ENCODE measurements at regions not wholly inside any gene's neighbourhood (a gene's known extent, or its start where the extent isn't known, plus 50 kb on each side); places are given as distances from the start of the nearest gene placed in this dataset.

- intact Hi-C loops (cut with micrococcal nuclease): no loop called here
- Histone ChIP-seq H3K4me3 (no peak overlapping the region), H3K36me3 (no peaks in the 10 kb centered on the region), H3K4me1 (peaks cover 14% of the 10 kb centered on the region), H3K27ac (replicated peaks) (no peak overlapping the region), H3K9me3 (replicated peaks) (no peaks in the 10 kb centered on the region), H3K27me3 (ENCODE audit: low read depth) (peaks cover 8% of the 10 kb centered on the region)
- DNase-seq: no peak
- TF ChIP-seq CTCF (IDR thresholded peaks at IDR 0.05; ENCODE audit: borderline replicate concordance): no peak
Observed at GRCh38 chr17:31674717-31675349, 184.2 kb downstream of the COPRS start.

GRCh38 chr17:31674305-31674704 is 184.7 kb downstream of the COPRS start:
- peaks cover 8% of the 10 kb centered on the region for H3K27me3 ChIP-seq (ENCODE audit: low read depth)
- no peak overlapping the region for H3K4me3 ChIP-seq
- DNase-seq: no peak
- no peaks in the 10 kb centered on the region for H3K9me3 ChIP-seq (replicated peaks)
- H3K36me3 ChIP-seq: no peaks in the 10 kb centered on the region
- no peak overlapping the region for H3K27ac ChIP-seq (replicated peaks)
- intact Hi-C loops (cut with micrococcal nuclease): no loop called here
- no peak for TF ChIP-seq CTCF (IDR thresholded peaks at IDR 0.05; ENCODE audit: borderline replicate concordance)
- H3K4me1 ChIP-seq: peaks cover 14% of the 10 kb centered on the region

GRCh38 chr17:31673076-31673475 is 186.0 kb downstream of the COPRS start:
- intact Hi-C loops (cut with micrococcal nuclease): no loop called here
- peaks cover 3% of the 10 kb centered on the region for H3K4me1 ChIP-seq
- no peak overlapping the region for H3K27ac ChIP-seq (replicated peaks)
- peaks cover 8% of the 10 kb centered on the region for H3K27me3 ChIP-seq (ENCODE audit: low read depth)
- no peaks in the 10 kb centered on the region for H3K36me3 ChIP-seq
- no peaks in the 10 kb centered on the region for H3K9me3 ChIP-seq (replicated peaks)
- H3K4me3 ChIP-seq: no peak overlapping the region
- TF ChIP-seq CTCF (IDR thresholded peaks at IDR 0.05; ENCODE audit: borderline replicate concordance): no peak
- no peak for DNase-seq

GRCh38 chr17:31672161-31672819 is 186.8 kb downstream of the COPRS start:
- Histone ChIP-seq H3K4me1 (no peaks in the 10 kb centered on the region), H3K27me3 (ENCODE audit: low read depth) (peaks cover 8% of the 10 kb centered on the region), H3K4me3 (no peak overlapping the region), H3K27ac (replicated peaks) (no peak overlapping the region), H3K9me3 (replicated peaks) (no peaks in the 10 kb centered on the region), H3K36me3 (no peaks in the 10 kb centered on the region)
- no peak for DNase-seq
- no peak for TF ChIP-seq CTCF (IDR thresholded peaks at IDR 0.05; ENCODE audit: borderline replicate concordance)
- intact Hi-C loops (cut with micrococcal nuclease): no loop called here

- no peaks in the 10 kb centered on the region for H3K4me1 ChIP-seq
- DNase-seq: no peak
- intact Hi-C loops (cut with micrococcal nuclease): no loop called here
- H3K4me3 ChIP-seq: no peak overlapping the region
- no peak for TF ChIP-seq CTCF (IDR thresholded peaks at IDR 0.05; ENCODE audit: borderline replicate concordance)
- no peaks in the 10 kb centered on the region for H3K36me3 ChIP-seq
- H3K27me3 ChIP-seq (ENCODE audit: low read depth): no peaks in the 10 kb centered on the region
- H3K27ac ChIP-seq (replicated peaks): no peak overlapping the region
- peaks cover 46% of the 10 kb centered on the region for H3K9me3 ChIP-seq (replicated peaks)
Observed at GRCh38 chr17:31663576-31663975, 195.5 kb downstream of the COPRS start.
